Erythroblast (primary cell): ENCODE measurements at regions not wholly inside any gene's neighbourhood (a gene's known extent, or its start where the extent isn't known, plus 50 kb on each side); places are given as distances from the start of the nearest gene placed in this dataset.

ENCODE experiments used
- GATA1 ChIP-seq: IDR thresholded peaks from 2 replicates; pipeline ENCODE4 v1.6.1; 2011; ENCODE audit warnings: low read depth, mild to moderate bottlenecking, control low read depth, low read length, moderate library complexity
- POLR2A ChIP-seq: IDR thresholded peaks from 2 replicates; pipeline ENCODE4 v1.6.1; 2011; ENCODE audit warnings: mild to moderate bottlenecking, low read length

DNA sequence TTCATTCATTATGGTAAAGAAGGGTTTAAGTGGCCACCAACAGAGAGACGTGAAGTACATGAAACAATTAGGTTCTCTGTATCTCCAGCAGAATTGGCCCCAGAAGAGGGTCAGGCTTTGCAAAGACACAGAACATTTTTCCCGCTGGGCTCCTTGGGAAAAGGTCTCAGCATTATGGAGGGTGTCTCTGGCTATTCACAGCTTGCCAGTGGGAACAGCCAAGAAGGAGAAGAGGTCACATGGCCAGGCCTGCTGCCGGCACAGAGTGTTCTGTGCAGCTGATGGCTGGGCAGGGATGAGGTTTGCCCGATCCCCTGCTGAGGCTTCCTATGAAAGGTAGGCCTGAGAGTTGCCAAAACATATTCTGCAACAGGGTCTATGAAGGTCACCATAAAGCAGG lies 77.8 kb upstream of the LPP start:
- TF ChIP-seq POLR2A, result no peak
- no peak for TF ChIP-seq GATA1
